Neural cell (in vitro differentiated cells): ENCODE measurements at regions not wholly inside any gene's neighbourhood (a gene's known extent, or its start where the extent isn't known, plus 50 kb on each side); places are given as distances from the start of the nearest gene placed in this dataset.

ENCODE experiments used
- H2AFZ ChIP-seq: fragments of 200-600, 300-800 bp; sonication (generic), shearing (Covaris generic); 2 replicates; pipeline ENCODE4 v1.6.0; 2014; ENCODE audit warnings: low read depth, mild to moderate bottlenecking, antibody characterized with exemption, low read length, moderate library complexity
- H3F3A ChIP-seq: fragments of 200-600 bp; shearing (Covaris generic); 2 replicates; pipeline ENCODE4 v1.6.1; 2016; ENCODE audit warnings: mild to moderate bottlenecking, moderate library complexity, mixed read lengths, antibody characterized with exemption, low read length; ENCODE audit not compliant: insufficient read depth, poor library complexity, severe bottlenecking
- H3K27ac ChIP-seq: fragments of 200-600, 300-800 bp; sonication (generic), shearing (Covaris generic); 2 replicates; pipeline ENCODE4 v1.5.1; 2014; ENCODE audit warnings: mild to moderate bottlenecking, low read length, moderate library complexity
- H3K27me3 ChIP-seq: fragments of 300-800, 200-600 bp; sonication (generic), shearing (Covaris generic); 2 replicates; pipeline ENCODE4 v1.6.0; 2014; ENCODE audit warnings: mild to moderate bottlenecking, low read depth, low read length, moderate library complexity; ENCODE audit not compliant: insufficient read depth
- H3K36me3 ChIP-seq: fragments of 300-800, 200-600 bp; sonication (generic), shearing (Covaris generic); 2 replicates; pipeline ENCODE4 v1.5.1; 2014; ENCODE audit warnings: mild to moderate bottlenecking, antibody characterized with exemption, low read length, moderate library complexity; ENCODE audit not compliant: insufficient read depth
- H3K4me2 ChIP-seq: fragments of 300-800, 200-600 bp; sonication (generic), shearing (Covaris generic); 2 replicates; pipeline ENCODE4 v1.6.0; 2014; ENCODE audit warnings: mild to moderate bottlenecking, low read length
- H3K4me3 ChIP-seq: fragments of 300-800, 200-600 bp; sonication (generic), shearing (Covaris generic); 2 replicates; pipeline ENCODE4 v1.5.1; 2014; ENCODE audit warnings: mild to moderate bottlenecking, low read length, moderate library complexity
- H3K79me2 ChIP-seq: fragments of 200-600 bp; shearing (Covaris generic); replicated peaks from 2 replicates; pipeline ENCODE4 v1.6.0; 2014; ENCODE audit warnings: mild to moderate bottlenecking, low read length, moderate library complexity; ENCODE audit not compliant: insufficient read depth
- H3K9ac ChIP-seq: fragments of 300-800, 200-600 bp; sonication (generic), shearing (Covaris generic); 2 replicates; pipeline ENCODE4 v1.6.1; 2016; ENCODE audit warnings: mild to moderate bottlenecking, low read length, mixed read lengths
- H3K9me2 ChIP-seq: fragments of 200-600 bp; shearing (Covaris generic); 2 replicates; pipeline ENCODE4 v1.6.1; 2016; ENCODE audit warnings: mild to moderate bottlenecking, low read length, mixed read lengths; ENCODE audit not compliant: insufficient read depth
- H3K9me3 ChIP-seq: fragments of 200-600, 300-800 bp; sonication (generic), shearing (Covaris generic); 2 replicates; pipeline ENCODE4 v1.6.1; 2016; ENCODE audit warnings: mild to moderate bottlenecking, mixed run types, low read length, moderate library complexity, mixed read lengths
- H4K20me1 ChIP-seq: fragments of 200-600 bp; shearing (Covaris generic); 2 replicates; pipeline ENCODE4 v1.6.1; 2016; ENCODE audit warnings: mild to moderate bottlenecking, mixed run types; ENCODE audit not compliant: insufficient read depth
- EP300 ChIP-seq: fragments of 450-650 bp; conservative IDR thresholded peaks from 2 replicates; pipeline ENCODE4 v1.6.1; 2014; ENCODE audit warnings: antibody characterized with exemption, mild to moderate bottlenecking, moderate library complexity; ENCODE audit not compliant: poor library complexity, severe bottlenecking
- EZH2 ChIP-seq: fragments of 200-600, 300-800 bp; shearing (Covaris generic), sonication (generic); IDR thresholded peaks from 2 replicates; pipeline ENCODE4 v1.6.1; 2014; ENCODE audit warnings: antibody characterized with exemption, low read length, borderline replicate concordance, mild to moderate bottlenecking; ENCODE audit not compliant: insufficient read depth, poor library complexity, severe bottlenecking
- MXI1 ChIP-seq: fragments of 450-650 bp; conservative IDR thresholded peaks from 2 replicates; pipeline ENCODE4 v1.6.1; 2014; ENCODE audit warnings: antibody characterized with exemption, mild to moderate bottlenecking; ENCODE audit not compliant: poor library complexity, severe bottlenecking
- POLR2AphosphoS5 ChIP-seq: IDR thresholded peaks from 2 replicates; pipeline ENCODE4 v1.6.1; 2012
- RAD21 ChIP-seq: fragments of 450-650 bp; conservative IDR thresholded peaks from 2 replicates; pipeline ENCODE4 v1.6.1; 2014; ENCODE audit warnings: antibody characterized with exemption, mild to moderate bottlenecking, moderate library complexity
- SMC3 ChIP-seq: fragments of 450-650 bp; conservative IDR thresholded peaks from 2 replicates; pipeline ENCODE4 v1.6.1; 2014; ENCODE audit warnings: antibody characterized with exemption, mild to moderate bottlenecking, moderate library complexity; ENCODE audit not compliant: poor library complexity
- TAF1 ChIP-seq: IDR thresholded peaks from 2 replicates; pipeline ENCODE4 v1.6.1; 2012; ENCODE audit warnings: low read depth
- TF ChIP-seq, protein P1 (sequence below): fragments of 450-650 bp; IDR thresholded peaks from 2 replicates; pipeline ENCODE4 v1.5.1; 2014; ENCODE audit warnings: antibody characterized with exemption, mild to moderate bottlenecking, moderate library complexity; ENCODE audit not compliant: poor library complexity, severe bottlenecking
- TF ChIP-seq, protein P2 (sequence below): IDR thresholded peaks from 2 replicates; pipeline ENCODE4 v1.6.1; 2012; ENCODE audit warnings: borderline replicate concordance

DNA sequence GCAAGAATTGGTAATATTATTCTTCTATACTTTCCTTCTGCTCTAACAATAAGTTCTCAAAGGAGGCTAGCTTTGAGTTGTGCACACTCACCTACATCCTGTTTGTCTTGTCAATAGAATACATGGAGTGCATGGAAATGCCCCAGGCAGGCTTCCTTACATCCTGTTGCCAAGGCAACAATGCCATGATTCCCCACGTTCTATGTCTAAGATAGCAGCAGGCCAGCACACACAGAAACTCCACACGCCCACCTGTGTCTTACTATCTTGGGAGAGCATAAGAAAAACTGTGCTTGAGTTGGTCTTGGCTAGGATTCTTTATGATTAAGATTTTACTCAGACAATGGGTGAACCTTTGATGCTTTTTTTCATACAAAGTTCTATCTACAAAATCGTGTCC, 379.2 kb downstream of the AASDHPPT start:
- Histone ChIP-seq H3K4me2 (no peak overlapping the region), H3K9ac (no peak overlapping the region)

DNA sequence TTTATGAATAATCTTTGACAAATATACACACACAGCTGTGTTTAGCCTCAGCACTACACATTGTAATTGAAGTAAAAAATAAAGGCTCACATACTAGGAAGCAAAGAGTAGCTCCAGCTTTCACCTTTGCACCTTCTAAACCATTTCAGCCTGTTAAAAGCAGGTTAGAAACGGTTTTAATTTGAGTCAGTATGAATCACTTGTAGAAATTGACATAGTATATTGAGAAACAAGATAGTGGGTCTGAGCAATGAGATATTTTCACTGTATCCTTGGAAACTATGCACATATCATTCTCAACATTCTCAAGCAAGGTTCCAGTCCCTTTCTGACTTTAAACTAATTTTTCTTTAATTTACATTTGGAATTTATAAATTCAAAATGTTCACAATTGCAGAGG, 380.3 kb downstream of the AASDHPPT start:
- Histone ChIP-seq H3K79me2 (no peaks in the 10 kb centered on the region), H3K27ac (no peak overlapping the region), H2AFZ (no peak overlapping the region), H3K9me2 (no peaks in the 10 kb centered on the region), H3K9ac (no peak overlapping the region), H4K20me1 (no peaks in the 10 kb centered on the region), H3K9me3 (no peaks in the 10 kb centered on the region), H3K4me2 (no peak overlapping the region), H3K4me3 (no peak overlapping the region), H3K36me3 (no peaks in the 10 kb centered on the region), H3K27me3 (no peaks in the 10 kb centered on the region), H3F3A (no peaks in the 10 kb centered on the region)
- no peak for TF ChIP-seq MXI1
- TF ChIP-seq, protein P1, sequence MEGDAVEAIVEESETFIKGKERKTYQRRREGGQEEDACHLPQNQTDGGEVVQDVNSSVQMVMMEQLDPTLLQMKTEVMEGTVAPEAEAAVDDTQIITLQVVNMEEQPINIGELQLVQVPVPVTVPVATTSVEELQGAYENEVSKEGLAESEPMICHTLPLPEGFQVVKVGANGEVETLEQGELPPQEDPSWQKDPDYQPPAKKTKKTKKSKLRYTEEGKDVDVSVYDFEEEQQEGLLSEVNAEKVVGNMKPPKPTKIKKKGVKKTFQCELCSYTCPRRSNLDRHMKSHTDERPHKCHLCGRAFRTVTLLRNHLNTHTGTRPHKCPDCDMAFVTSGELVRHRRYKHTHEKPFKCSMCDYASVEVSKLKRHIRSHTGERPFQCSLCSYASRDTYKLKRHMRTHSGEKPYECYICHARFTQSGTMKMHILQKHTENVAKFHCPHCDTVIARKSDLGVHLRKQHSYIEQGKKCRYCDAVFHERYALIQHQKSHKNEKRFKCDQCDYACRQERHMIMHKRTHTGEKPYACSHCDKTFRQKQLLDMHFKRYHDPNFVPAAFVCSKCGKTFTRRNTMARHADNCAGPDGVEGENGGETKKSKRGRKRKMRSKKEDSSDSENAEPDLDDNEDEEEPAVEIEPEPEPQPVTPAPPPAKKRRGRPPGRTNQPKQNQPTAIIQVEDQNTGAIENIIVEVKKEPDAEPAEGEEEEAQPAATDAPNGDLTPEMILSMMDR: no peak
- TF ChIP-seq EZH2: no peak
- TF ChIP-seq TAF1: no peak
- no peak for TF ChIP-seq SMC3
- TF ChIP-seq, protein P2, sequence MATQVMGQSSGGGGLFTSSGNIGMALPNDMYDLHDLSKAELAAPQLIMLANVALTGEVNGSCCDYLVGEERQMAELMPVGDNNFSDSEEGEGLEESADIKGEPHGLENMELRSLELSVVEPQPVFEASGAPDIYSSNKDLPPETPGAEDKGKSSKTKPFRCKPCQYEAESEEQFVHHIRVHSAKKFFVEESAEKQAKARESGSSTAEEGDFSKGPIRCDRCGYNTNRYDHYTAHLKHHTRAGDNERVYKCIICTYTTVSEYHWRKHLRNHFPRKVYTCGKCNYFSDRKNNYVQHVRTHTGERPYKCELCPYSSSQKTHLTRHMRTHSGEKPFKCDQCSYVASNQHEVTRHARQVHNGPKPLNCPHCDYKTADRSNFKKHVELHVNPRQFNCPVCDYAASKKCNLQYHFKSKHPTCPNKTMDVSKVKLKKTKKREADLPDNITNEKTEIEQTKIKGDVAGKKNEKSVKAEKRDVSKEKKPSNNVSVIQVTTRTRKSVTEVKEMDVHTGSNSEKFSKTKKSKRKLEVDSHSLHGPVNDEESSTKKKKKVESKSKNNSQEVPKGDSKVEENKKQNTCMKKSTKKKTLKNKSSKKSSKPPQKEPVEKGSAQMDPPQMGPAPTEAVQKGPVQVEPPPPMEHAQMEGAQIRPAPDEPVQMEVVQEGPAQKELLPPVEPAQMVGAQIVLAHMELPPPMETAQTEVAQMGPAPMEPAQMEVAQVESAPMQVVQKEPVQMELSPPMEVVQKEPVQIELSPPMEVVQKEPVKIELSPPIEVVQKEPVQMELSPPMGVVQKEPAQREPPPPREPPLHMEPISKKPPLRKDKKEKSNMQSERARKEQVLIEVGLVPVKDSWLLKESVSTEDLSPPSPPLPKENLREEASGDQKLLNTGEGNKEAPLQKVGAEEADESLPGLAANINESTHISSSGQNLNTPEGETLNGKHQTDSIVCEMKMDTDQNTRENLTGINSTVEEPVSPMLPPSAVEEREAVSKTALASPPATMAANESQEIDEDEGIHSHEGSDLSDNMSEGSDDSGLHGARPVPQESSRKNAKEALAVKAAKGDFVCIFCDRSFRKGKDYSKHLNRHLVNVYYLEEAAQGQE: no peak
- TF ChIP-seq RAD21: no peak
- no peak for TF ChIP-seq POLR2AphosphoS5
- no peak for TF ChIP-seq EP300

More for the DNA sequence above, 379.2 kb downstream of the AASDHPPT start:
- Histone ChIP-seq H3K36me3 (no peaks in the 10 kb centered on the region), H4K20me1 (no peaks in the 10 kb centered on the region), H3K9me2 (no peaks in the 10 kb centered on the region), H3K4me3 (no peak overlapping the region), H3K27me3 (no peaks in the 10 kb centered on the region), H3K79me2 (no peaks in the 10 kb centered on the region), H3K27ac (no peak overlapping the region), H2AFZ (no peak overlapping the region), H3F3A (no peaks in the 10 kb centered on the region), H3K9me3 (no peaks in the 10 kb centered on the region)
- TF ChIP-seq TAF1: no peak
- TF ChIP-seq RAD21: no peak
- peak; percentile 36 for TF ChIP-seq POLR2AphosphoS5

DNA sequence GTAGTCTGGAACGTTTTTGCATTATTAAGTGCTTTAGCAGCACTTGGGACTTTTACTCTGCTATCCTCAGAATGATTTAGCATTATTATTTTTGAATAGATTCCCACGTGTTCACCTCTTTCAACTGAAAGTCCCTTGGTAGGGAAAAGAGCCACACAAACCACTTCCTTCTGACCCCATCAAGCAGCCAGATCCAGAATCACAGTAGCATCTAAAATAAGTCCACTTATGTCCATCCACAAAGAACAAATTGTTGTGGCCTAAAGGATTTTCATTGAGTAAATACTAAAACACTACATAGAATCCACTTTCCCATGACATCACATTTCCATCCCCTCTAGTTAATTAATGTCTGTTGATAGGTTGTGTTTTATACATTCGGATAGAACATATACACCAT, 381.7 kb downstream of the AASDHPPT start:
- Histone ChIP-seq H3K9me2 (no peaks in the 10 kb centered on the region), H3K27ac (no peak overlapping the region), H4K20me1 (no peaks in the 10 kb centered on the region), H3F3A (no peaks in the 10 kb centered on the region), H3K4me3 (no peak overlapping the region), H2AFZ (no peak overlapping the region), H3K79me2 (no peaks in the 10 kb centered on the region), H3K27me3 (no peaks in the 10 kb centered on the region), H3K4me2 (no peak overlapping the region), H3K36me3 (no peaks in the 10 kb centered on the region), H3K9ac (no peak overlapping the region), H3K9me3 (no peaks in the 10 kb centered on the region)
- TF ChIP-seq TAF1: no peak
- no peak for TF ChIP-seq RAD21
- TF ChIP-seq EZH2: no peak
- no peak for TF ChIP-seq SMC3
- TF ChIP-seq, protein P2: no peak
- TF ChIP-seq, protein P1: no peak
- TF ChIP-seq EP300: no peak
- no peak for TF ChIP-seq POLR2AphosphoS5
- TF ChIP-seq MXI1: no peak
